ENCODE measurements at regions not wholly inside any gene's neighbourhood (a gene's known extent, or its start where the extent isn't known, plus 50 kb on each side); places are given as distances from the start of the nearest gene placed in this dataset.

DNA sequence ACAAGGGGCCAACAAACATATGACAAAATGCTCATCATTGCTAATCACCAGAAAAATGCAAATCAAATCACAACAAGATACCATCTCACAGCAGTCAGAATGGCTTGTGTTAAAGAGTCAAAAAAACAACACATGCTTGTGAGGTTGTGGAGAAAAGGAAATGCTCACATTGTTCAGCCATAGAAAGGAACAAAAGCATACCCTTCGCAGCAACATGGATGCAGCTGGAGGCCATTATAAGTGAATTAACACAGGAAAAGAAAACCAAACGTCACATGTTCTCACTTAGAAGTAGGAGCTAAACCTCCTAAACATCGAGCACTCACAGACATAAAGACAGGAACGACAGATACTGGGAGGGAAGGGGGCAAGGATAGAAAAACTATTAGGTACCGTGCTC lies 678.4 kb upstream of the GRM7 start:
- TF ChIP-seq, protein P1, sequence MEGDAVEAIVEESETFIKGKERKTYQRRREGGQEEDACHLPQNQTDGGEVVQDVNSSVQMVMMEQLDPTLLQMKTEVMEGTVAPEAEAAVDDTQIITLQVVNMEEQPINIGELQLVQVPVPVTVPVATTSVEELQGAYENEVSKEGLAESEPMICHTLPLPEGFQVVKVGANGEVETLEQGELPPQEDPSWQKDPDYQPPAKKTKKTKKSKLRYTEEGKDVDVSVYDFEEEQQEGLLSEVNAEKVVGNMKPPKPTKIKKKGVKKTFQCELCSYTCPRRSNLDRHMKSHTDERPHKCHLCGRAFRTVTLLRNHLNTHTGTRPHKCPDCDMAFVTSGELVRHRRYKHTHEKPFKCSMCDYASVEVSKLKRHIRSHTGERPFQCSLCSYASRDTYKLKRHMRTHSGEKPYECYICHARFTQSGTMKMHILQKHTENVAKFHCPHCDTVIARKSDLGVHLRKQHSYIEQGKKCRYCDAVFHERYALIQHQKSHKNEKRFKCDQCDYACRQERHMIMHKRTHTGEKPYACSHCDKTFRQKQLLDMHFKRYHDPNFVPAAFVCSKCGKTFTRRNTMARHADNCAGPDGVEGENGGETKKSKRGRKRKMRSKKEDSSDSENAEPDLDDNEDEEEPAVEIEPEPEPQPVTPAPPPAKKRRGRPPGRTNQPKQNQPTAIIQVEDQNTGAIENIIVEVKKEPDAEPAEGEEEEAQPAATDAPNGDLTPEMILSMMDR (IDR thresholded peaks at IDR 0.05), result no peak
- TF ChIP-seq POLR2AphosphoS5 (IDR thresholded peaks at IDR 0.05) (no peak), POLR2A (IDR thresholded peaks at IDR 0.05) (no peak)
